Lower leg skin (tissue), 3 donors: ENCODE measurements at regions not wholly inside any gene's neighbourhood (a gene's known extent, or its start where the extent isn't known, plus 50 kb on each side); places are given as distances from the start of the nearest gene placed in this dataset.

Source experiments
- POLR2A ChIP-seq, 2 donors: fragments of 450-650 bp; IDR thresholded peaks; one replicate each; pipeline ENCODE4 v1.6.1; 2016 to 2017; ENCODE audit warnings: antibody characterized with exemption in 2 of 2, mild to moderate bottlenecking in 1 of 2, moderate library complexity in 1 of 2
- TF ChIP-seq, protein P1 (sequence below), 3 donors: fragments of 450-650 bp; IDR thresholded peaks; one replicate each; pipeline ENCODE4 v1.5.1; 2016; ENCODE audit warnings: antibody characterized with exemption in 3 of 3, mild to moderate bottlenecking in 3 of 3, moderate library complexity in 2 of 3

DNA sequence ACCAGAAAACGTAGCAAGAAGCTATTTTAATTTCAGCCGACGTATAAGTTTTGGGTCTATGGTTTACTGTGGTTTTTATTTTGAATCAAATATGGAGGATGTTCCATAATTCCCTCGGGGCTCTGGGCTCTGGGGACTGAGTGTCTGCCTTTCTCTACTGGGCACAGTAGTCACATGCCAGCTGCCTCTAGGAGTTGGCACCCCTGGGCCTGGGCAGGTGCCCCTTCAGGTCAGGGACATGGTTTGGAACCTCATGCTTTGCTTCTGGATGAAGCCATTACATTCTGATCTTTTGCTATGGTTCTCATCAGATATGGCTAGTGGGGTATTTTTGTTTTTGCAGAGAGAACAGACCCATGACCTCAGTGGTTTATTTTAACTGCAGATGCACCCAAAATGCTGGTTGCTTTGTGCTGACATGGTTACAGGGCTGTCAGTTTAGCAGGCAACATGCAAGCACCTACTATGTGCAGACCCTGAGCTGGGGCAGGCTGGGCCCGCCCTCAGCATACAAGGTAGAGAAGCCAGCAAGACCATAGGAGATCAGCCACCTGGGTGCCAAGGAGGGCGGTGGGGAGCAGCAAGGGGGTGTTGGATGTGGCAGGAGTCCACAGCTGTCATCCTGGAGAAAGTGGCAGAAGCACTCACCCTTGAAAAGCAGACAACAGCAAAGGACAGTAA lies 54.5 kb upstream of the PSD2 start:
- TF ChIP-seq, protein P1, sequence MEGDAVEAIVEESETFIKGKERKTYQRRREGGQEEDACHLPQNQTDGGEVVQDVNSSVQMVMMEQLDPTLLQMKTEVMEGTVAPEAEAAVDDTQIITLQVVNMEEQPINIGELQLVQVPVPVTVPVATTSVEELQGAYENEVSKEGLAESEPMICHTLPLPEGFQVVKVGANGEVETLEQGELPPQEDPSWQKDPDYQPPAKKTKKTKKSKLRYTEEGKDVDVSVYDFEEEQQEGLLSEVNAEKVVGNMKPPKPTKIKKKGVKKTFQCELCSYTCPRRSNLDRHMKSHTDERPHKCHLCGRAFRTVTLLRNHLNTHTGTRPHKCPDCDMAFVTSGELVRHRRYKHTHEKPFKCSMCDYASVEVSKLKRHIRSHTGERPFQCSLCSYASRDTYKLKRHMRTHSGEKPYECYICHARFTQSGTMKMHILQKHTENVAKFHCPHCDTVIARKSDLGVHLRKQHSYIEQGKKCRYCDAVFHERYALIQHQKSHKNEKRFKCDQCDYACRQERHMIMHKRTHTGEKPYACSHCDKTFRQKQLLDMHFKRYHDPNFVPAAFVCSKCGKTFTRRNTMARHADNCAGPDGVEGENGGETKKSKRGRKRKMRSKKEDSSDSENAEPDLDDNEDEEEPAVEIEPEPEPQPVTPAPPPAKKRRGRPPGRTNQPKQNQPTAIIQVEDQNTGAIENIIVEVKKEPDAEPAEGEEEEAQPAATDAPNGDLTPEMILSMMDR (IDR thresholded peaks at IDR 0.05), result no peak
- no peak for TF ChIP-seq POLR2A (IDR thresholded peaks at IDR 0.05)
